GM19463 (cell line): ENCODE measurements at regions not wholly inside any gene's neighbourhood (a gene's known extent, or its start where the extent isn't known, plus 50 kb on each side); places are given as distances from the start of the nearest gene placed in this dataset.
A peak's percentile ranks its signal among the peaks of the same experiment; 100 is the strongest.

Experiments
- ATAC-seq: cut with Tn5 transposase; IDR thresholded peaks from one replicate; pipeline ENCODE4 v1.9.1; 2021; ENCODE audit warnings: mild to moderate bottlenecking, moderate library complexity; ENCODE audit not compliant: unreplicated experiment

GRCh38 chr6:145028144-145028818 is 707.0 kb downstream of the EPM2A start:
- ATAC-seq: peak; percentile 71

GRCh38 chr6:145031001-145031400 is 704.3 kb downstream of the EPM2A start:
- no peak for ATAC-seq

GRCh38 chr6:145031962-145032361 is 703.4 kb downstream of the EPM2A start:
- ATAC-seq: no peak

GRCh38 chr6:145032562-145033145 is 702.7 kb downstream of the EPM2A start:
- no peak for ATAC-seq

GRCh38 chr6:145034664-145035063 is 700.7 kb downstream of the EPM2A start:
- ATAC-seq: no peak

- no peak for ATAC-seq
These were observed 699.1 kb downstream of the EPM2A start for GRCh38 chr6:145036236-145036635.

GRCh38 chr6:145036848-145037567 is 698.3 kb downstream of the EPM2A start:
- ATAC-seq: no peak

- no peak for ATAC-seq
These were observed 692.8 kb downstream of the EPM2A start for GRCh38 chr6:145042559-145042958.

GRCh38 chr6:145043926-145044500 is 691.3 kb downstream of the EPM2A start:
- no peak for ATAC-seq

GRCh38 chr6:145044641-145045246 is 690.6 kb downstream of the EPM2A start:
- no peak for ATAC-seq

- ATAC-seq: no peak
These were observed 689.7 kb downstream of the EPM2A start for GRCh38 chr6:145045582-145045981.

- ATAC-seq: no peak
These were observed 687.4 kb downstream of the EPM2A start for GRCh38 chr6:145047891-145048290.

- no peak for ATAC-seq
These were observed 683.7 kb downstream of the EPM2A start for GRCh38 chr6:145051661-145052060.

- no peak for ATAC-seq
These were observed 679.8 kb downstream of the EPM2A start for GRCh38 chr6:145055567-145055966.

GRCh38 chr6:145060714-145061113 is 674.6 kb downstream of the EPM2A start:
- no peak for ATAC-seq

GRCh38 chr6:145063091-145063490 is 672.2 kb downstream of the EPM2A start:
- ATAC-seq: no peak

- ATAC-seq: no peak
These were observed 667.9 kb downstream of the EPM2A start for GRCh38 chr6:145067430-145067829.

GRCh38 chr6:145068577-145068976 is 666.7 kb downstream of the EPM2A start:
- no peak for ATAC-seq

- no peak for ATAC-seq
These were observed 665.4 kb downstream of the EPM2A start for GRCh38 chr6:145069966-145070365.

- ATAC-seq: no peak
These were observed 664.5 kb downstream of the EPM2A start for GRCh38 chr6:145070791-145071190.

- ATAC-seq: no peak
These were observed 663.5 kb downstream of the EPM2A start for GRCh38 chr6:145071836-145072235.
